Peyer's patch (tissue), 4 donors: ENCODE measurements at regions not wholly inside any gene's neighbourhood (a gene's known extent, or its start where the extent isn't known, plus 50 kb on each side); places are given as distances from the start of the nearest gene placed in this dataset.

Experiments used
- DNase-seq, 3 donors: peaks; one replicate each; pipeline ENCODE4 v3.0.0-alpha.2; 2017 to 2019
- H3K27ac ChIP-seq, 4 donors: fragments of 200-600 bp; sonication (generic); one replicate each; pipeline ENCODE4 v1.5.1; 2016 to 2019
- H3K27me3 ChIP-seq, 2 donors: fragments of 200-600 bp; sonication (generic); one replicate each; pipeline ENCODE4 v1.5.1; 2019
- H3K36me3 ChIP-seq, 3 donors: fragments of 200-600 bp; sonication (generic); one replicate each; pipeline ENCODE4 v1.5.1; 2016 to 2019
- H3K4me1 ChIP-seq, 4 donors: fragments of 200-600 bp; sonication (generic); one replicate each; pipeline ENCODE4 v1.5.1; 2016 to 2019
- H3K4me3 ChIP-seq, 4 donors: fragments of 200-600 bp; sonication (generic); 1 replicate in 3 of 4; 2 replicates in 1 of 4; pipeline ENCODE4 v1.5.1; 2016 to 2019; ENCODE audit warnings: mild to moderate bottlenecking in 1 of 4
- H3K9me3 ChIP-seq, 4 donors: fragments of 200-600 bp; sonication (generic); one replicate each; pipeline ENCODE4 v1.5.1; 2016 to 2019; ENCODE audit warnings: mild to moderate bottlenecking in 1 of 4
- CTCF ChIP-seq, 6 experiments: fragments of 450-650 bp in 4 of 6; fragments of 200-600 bp in 2 of 6; sonication (generic) in 1 of 6; IDR thresholded peaks; one replicate each; pipeline ENCODE4 v1.5.1; 2017 to 2019; ENCODE audit warnings: antibody characterized with exemption in 6 of 6, mild to moderate bottlenecking in 3 of 6, moderate library complexity in 1 of 6
- POLR2A ChIP-seq, 2 donors: fragments of 450-650 bp; IDR thresholded peaks; one replicate each; pipeline ENCODE4 v1.5.1; 2017; ENCODE audit warnings: antibody characterized with exemption in 2 of 2, mild to moderate bottlenecking in 2 of 2, moderate library complexity in 2 of 2

- Histone ChIP-seq H3K27ac (no peak overlapping the region), H3K9me3 (no peaks in the 10 kb centered on the region), H3K4me1 (no peaks in the 10 kb centered on the region), H3K27me3 (no peaks in the 10 kb centered on the region), H3K36me3 (no peaks in the 10 kb centered on the region), H3K4me3 (no peak overlapping the region)
- DNase-seq: no peak
- TF ChIP-seq CTCF (IDR thresholded peaks at IDR 0.05): no peak
- TF ChIP-seq POLR2A (IDR thresholded peaks at IDR 0.05): no peak
Observed at GRCh38 chr11:130806746-130807145, 109.5 kb downstream of the SNX19 start.

- DNase-seq: no peak
- Histone ChIP-seq H3K4me3 (no peak overlapping the region), H3K4me1 (no peaks in the 10 kb centered on the region), H3K9me3 (no peaks in the 10 kb centered on the region), H3K36me3 (no peaks in the 10 kb centered on the region), H3K27me3 (no peaks in the 10 kb centered on the region), H3K27ac (no peak overlapping the region)
- TF ChIP-seq CTCF (IDR thresholded peaks at IDR 0.05) (no peak), POLR2A (IDR thresholded peaks at IDR 0.05) (no peak)
Observed at GRCh38 chr11:130808541-130808940, 107.7 kb downstream of the SNX19 start.

GRCh38 chr11:130813196-130813595 lies 103.1 kb downstream of the SNX19 start:
- H3K9me3 ChIP-seq: no peaks in the 10 kb centered on the region
- H3K4me1 ChIP-seq: no peaks in the 10 kb centered on the region
- H3K27ac ChIP-seq: no peak overlapping the region
- no peak for DNase-seq
- TF ChIP-seq POLR2A (IDR thresholded peaks at IDR 0.05) (no peak), CTCF (IDR thresholded peaks at IDR 0.05) (no peak)
- no peaks in the 10 kb centered on the region for H3K36me3 ChIP-seq
- no peak overlapping the region for H3K4me3 ChIP-seq
- no peaks in the 10 kb centered on the region for H3K27me3 ChIP-seq

- H3K9me3 ChIP-seq: no peaks in the 10 kb centered on the region
- DNase-seq: no peak
- no peak overlapping the region for H3K27ac ChIP-seq
- H3K36me3 ChIP-seq: no peaks in the 10 kb centered on the region
- no peaks in the 10 kb centered on the region for H3K4me1 ChIP-seq
- H3K27me3 ChIP-seq: no peaks in the 10 kb centered on the region
- H3K4me3 ChIP-seq: no peak overlapping the region
- TF ChIP-seq POLR2A (IDR thresholded peaks at IDR 0.05) (no peak), CTCF (IDR thresholded peaks at IDR 0.05) (no peak)
Observed at GRCh38 chr11:130813638-130814037, 102.6 kb downstream of the SNX19 start.

- H3K27ac ChIP-seq: no peak overlapping the region
- DNase-seq: no peak
- no peaks in the 10 kb centered on the region for H3K4me1 ChIP-seq
- no peak overlapping the region for H3K4me3 ChIP-seq
- no peaks in the 10 kb centered on the region for H3K36me3 ChIP-seq
- no peaks in the 10 kb centered on the region for H3K9me3 ChIP-seq
- no peaks in the 10 kb centered on the region for H3K27me3 ChIP-seq
- TF ChIP-seq CTCF (IDR thresholded peaks at IDR 0.05) (no peak), POLR2A (IDR thresholded peaks at IDR 0.05) (no peak)
Observed at GRCh38 chr11:130814440-130815096, 101.7 kb downstream of the SNX19 start.
